ENCODE measurements at regions not wholly inside any gene's neighbourhood (a gene's known extent, or its start where the extent isn't known, plus 50 kb on each side); places are given as distances from the start of the nearest gene placed in this dataset.

DNA sequence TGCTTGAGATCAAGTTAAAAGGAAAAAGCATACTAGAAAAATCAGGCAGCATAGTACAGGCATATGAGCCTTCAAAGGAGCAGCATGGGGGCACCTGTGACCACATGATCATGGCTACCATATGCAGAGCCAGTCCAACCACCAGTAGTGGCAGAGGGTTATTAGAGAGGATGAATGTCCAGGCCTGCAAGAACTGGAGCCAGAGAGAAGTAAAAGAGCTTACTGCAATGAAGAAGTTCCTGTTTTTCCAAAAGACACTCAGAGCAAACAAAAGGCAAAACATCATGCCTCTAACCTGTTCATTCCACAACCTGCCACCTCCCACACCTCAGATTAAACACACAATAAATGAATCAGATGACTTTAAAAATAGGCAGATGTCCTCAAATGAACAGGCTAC is 99.6 kb upstream of the NAMPT start:
- TF ChIP-seq, protein P1, sequence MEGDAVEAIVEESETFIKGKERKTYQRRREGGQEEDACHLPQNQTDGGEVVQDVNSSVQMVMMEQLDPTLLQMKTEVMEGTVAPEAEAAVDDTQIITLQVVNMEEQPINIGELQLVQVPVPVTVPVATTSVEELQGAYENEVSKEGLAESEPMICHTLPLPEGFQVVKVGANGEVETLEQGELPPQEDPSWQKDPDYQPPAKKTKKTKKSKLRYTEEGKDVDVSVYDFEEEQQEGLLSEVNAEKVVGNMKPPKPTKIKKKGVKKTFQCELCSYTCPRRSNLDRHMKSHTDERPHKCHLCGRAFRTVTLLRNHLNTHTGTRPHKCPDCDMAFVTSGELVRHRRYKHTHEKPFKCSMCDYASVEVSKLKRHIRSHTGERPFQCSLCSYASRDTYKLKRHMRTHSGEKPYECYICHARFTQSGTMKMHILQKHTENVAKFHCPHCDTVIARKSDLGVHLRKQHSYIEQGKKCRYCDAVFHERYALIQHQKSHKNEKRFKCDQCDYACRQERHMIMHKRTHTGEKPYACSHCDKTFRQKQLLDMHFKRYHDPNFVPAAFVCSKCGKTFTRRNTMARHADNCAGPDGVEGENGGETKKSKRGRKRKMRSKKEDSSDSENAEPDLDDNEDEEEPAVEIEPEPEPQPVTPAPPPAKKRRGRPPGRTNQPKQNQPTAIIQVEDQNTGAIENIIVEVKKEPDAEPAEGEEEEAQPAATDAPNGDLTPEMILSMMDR (IDR thresholded peaks at IDR 0.05): no peak
- TF ChIP-seq POLR2A (IDR thresholded peaks at IDR 0.05): no peak
